ENCODE measurements at regions not wholly inside any gene's neighbourhood (a gene's known extent, or its start where the extent isn't known, plus 50 kb on each side); places are given as distances from the start of the nearest gene placed in this dataset.

DNA sequence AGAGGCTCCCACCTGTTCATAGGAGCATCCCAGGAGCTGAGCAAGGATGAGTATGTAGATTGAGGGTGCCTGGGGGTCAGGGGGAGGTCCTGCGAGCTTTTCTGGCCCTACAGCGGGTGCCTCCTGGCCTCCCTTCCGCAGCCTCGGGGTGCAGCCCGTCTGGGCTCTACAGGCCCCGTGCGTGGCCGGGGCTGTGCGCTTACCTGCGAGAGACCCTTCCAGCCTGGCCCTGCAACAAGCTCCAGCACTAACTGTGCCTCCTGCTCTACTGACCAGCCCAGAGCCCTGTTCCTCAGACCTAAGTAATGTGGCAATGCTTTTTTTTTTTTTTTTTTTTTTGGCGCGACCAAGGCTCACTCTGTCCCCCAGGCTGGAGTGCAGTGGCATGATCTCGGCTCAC lies 1129.1 kb downstream of the BRD1 start:
- no peaks in the 10 kb centered on the region for H3F3A ChIP-seq (replicated peaks; ENCODE audit: low read depth)
- no peaks in the 10 kb centered on the region for H3K27me3 ChIP-seq (ENCODE audit: insufficient read depth)
- no peak overlapping the region for H3K27ac Mint-ChIP-seq
- H3K27me3 Mint-ChIP-seq (ENCODE audit: insufficient read depth, low read depth, poor library complexity): peaks cover 7% of the 10 kb centered on the region
- H4K20me1 ChIP-seq (replicated peaks; ENCODE audit: insufficient read depth): no peaks in the 10 kb centered on the region
- no peak for TF ChIP-seq EZH2phosphoT487 (IDR thresholded peaks at IDR 0.05; ENCODE audit: unreplicated experiment)
- TF ChIP-seq, protein P1, sequence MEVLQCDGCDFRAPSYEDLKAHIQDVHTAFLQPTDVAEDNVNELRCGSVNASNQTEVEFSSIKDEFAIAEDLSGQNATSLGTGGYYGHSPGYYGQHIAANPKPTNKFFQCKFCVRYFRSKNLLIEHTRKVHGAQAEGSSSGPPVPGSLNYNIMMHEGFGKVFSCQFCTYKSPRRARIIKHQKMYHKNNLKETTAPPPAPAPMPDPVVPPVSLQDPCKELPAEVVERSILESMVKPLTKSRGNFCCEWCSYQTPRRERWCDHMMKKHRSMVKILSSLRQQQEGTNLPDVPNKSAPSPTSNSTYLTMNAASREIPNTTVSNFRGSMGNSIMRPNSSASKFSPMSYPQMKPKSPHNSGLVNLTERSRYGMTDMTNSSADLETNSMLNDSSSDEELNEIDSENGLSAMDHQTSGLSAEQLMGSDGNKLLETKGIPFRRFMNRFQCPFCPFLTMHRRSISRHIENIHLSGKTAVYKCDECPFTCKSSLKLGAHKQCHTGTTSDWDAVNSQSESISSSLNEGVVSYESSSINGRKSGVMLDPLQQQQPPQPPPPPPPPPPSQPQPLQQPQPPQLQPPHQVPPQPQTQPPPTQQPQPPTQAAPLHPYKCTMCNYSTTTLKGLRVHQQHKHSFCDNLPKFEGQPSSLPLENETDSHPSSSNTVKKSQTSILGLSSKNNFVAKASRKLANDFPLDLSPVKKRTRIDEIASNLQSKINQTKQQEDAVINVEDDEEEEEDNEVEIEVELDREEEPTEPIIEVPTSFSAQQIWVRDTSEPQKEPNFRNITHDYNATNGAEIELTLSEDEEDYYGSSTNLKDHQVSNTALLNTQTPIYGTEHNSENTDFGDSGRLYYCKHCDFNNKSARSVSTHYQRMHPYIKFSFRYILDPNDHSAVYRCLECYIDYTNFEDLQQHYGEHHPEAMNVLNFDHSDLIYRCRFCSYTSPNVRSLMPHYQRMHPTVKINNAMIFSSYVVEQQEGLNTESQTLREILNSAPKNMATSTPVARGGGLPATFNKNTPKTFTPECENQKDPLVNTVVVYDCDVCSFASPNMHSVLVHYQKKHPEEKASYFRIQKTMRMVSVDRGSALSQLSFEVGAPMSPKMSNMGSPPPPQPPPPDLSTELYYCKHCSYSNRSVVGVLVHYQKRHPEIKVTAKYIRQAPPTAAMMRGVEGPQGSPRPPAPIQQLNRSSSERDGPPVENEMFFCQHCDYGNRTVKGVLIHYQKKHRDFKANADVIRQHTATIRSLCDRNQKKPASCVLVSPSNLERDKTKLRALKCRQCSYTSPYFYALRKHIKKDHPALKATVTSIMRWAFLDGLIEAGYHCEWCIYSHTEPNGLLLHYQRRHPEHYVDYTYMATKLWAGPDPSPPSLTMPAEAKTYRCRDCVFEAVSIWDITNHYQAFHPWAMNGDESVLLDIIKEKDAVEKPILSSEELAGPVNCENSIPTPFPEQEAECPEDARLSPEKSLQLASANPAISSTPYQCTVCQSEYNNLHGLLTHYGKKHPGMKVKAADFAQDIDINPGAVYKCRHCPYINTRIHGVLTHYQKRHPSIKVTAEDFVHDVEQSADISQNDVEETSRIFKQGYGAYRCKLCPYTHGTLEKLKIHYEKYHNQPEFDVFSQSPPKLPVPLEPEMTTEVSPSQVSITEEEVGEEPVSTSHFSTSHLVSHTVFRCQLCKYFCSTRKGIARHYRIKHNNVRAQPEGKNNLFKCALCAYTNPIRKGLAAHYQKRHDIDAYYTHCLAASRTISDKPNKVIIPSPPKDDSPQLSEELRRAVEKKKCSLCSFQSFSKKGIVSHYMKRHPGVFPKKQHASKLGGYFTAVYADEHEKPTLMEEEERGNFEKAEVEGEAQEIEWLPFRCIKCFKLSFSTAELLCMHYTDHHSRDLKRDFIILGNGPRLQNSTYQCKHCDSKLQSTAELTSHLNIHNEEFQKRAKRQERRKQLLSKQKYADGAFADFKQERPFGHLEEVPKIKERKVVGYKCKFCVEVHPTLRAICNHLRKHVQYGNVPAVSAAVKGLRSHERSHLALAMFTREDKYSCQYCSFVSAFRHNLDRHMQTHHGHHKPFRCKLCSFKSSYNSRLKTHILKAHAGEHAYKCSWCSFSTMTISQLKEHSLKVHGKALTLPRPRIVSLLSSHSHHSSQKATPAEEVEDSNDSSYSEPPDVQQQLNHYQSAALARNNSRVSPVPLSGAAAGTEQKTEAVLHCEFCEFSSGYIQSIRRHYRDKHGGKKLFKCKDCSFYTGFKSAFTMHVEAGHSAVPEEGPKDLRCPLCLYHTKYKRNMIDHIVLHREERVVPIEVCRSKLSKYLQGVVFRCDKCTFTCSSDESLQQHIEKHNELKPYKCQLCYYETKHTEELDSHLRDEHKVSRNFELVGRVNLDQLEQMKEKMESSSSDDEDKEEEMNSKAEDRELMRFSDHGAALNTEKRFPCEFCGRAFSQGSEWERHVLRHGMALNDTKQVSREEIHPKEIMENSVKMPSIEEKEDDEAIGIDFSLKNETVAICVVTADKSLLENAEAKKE (CRISPR knock-in tag; IDR thresholded peaks at IDR 0.05): no peak
- no peak for TF ChIP-seq JUNB (IDR thresholded peaks at IDR 0.05; ENCODE audit: unreplicated experiment)
- TF ChIP-seq, protein P2, sequence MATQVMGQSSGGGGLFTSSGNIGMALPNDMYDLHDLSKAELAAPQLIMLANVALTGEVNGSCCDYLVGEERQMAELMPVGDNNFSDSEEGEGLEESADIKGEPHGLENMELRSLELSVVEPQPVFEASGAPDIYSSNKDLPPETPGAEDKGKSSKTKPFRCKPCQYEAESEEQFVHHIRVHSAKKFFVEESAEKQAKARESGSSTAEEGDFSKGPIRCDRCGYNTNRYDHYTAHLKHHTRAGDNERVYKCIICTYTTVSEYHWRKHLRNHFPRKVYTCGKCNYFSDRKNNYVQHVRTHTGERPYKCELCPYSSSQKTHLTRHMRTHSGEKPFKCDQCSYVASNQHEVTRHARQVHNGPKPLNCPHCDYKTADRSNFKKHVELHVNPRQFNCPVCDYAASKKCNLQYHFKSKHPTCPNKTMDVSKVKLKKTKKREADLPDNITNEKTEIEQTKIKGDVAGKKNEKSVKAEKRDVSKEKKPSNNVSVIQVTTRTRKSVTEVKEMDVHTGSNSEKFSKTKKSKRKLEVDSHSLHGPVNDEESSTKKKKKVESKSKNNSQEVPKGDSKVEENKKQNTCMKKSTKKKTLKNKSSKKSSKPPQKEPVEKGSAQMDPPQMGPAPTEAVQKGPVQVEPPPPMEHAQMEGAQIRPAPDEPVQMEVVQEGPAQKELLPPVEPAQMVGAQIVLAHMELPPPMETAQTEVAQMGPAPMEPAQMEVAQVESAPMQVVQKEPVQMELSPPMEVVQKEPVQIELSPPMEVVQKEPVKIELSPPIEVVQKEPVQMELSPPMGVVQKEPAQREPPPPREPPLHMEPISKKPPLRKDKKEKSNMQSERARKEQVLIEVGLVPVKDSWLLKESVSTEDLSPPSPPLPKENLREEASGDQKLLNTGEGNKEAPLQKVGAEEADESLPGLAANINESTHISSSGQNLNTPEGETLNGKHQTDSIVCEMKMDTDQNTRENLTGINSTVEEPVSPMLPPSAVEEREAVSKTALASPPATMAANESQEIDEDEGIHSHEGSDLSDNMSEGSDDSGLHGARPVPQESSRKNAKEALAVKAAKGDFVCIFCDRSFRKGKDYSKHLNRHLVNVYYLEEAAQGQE (IDR thresholded peaks at IDR 0.05; ENCODE audit: unreplicated experiment): no peak
- no peak for TF ChIP-seq CREB1 (CRISPR knock-in tag; IDR thresholded peaks at IDR 0.05; ENCODE audit: low read depth)
- TF ChIP-seq STAT1 (IDR thresholded peaks at IDR 0.05; ENCODE audit: unreplicated experiment): no peak
- TF ChIP-seq NANOG (IDR thresholded peaks at IDR 0.05; ENCODE audit: borderline replicate concordance): no peak
- no peak for TF ChIP-seq EZH2 (IDR thresholded peaks at IDR 0.05; ENCODE audit: low read depth, unreplicated experiment)
- no peak for TF ChIP-seq ZNF331 (CRISPR knock-in tag; IDR thresholded peaks at IDR 0.05; ENCODE audit: low read depth)
- TF ChIP-seq, protein P3, sequence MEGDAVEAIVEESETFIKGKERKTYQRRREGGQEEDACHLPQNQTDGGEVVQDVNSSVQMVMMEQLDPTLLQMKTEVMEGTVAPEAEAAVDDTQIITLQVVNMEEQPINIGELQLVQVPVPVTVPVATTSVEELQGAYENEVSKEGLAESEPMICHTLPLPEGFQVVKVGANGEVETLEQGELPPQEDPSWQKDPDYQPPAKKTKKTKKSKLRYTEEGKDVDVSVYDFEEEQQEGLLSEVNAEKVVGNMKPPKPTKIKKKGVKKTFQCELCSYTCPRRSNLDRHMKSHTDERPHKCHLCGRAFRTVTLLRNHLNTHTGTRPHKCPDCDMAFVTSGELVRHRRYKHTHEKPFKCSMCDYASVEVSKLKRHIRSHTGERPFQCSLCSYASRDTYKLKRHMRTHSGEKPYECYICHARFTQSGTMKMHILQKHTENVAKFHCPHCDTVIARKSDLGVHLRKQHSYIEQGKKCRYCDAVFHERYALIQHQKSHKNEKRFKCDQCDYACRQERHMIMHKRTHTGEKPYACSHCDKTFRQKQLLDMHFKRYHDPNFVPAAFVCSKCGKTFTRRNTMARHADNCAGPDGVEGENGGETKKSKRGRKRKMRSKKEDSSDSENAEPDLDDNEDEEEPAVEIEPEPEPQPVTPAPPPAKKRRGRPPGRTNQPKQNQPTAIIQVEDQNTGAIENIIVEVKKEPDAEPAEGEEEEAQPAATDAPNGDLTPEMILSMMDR (conservative IDR thresholded peaks at IDR 0.05; ENCODE audit: low read depth in 2 of 2): no peak
- TF ChIP-seq POLR2AphosphoS5 (IDR thresholded peaks at IDR 0.05; ENCODE audit: low read depth): no peak
- TF ChIP-seq, protein P4, sequence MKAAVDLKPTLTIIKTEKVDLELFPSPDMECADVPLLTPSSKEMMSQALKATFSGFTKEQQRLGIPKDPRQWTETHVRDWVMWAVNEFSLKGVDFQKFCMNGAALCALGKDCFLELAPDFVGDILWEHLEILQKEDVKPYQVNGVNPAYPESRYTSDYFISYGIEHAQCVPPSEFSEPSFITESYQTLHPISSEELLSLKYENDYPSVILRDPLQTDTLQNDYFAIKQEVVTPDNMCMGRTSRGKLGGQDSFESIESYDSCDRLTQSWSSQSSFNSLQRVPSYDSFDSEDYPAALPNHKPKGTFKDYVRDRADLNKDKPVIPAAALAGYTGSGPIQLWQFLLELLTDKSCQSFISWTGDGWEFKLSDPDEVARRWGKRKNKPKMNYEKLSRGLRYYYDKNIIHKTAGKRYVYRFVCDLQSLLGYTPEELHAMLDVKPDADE (IDR thresholded peaks at IDR 0.05): no peak
- TF ChIP-seq ZNF114 (CRISPR knock-in tag; IDR thresholded peaks at IDR 0.05): no peak
- no peak overlapping the region for H3K4me3 ChIP-seq
- H3K4me2 ChIP-seq: no peak overlapping the region
- H3K9me3 Mint-ChIP-seq: no peaks in the 10 kb centered on the region; the same call in 1 of the 3 replicates
- H3K27ac ChIP-seq (ENCODE audit: low read depth): no peak overlapping the region
- no peaks in the 10 kb centered on the region for H3K36me3 Mint-ChIP-seq (ENCODE audit: low read depth)
- H3K9me2 ChIP-seq (ENCODE audit: insufficient read depth): no peaks in the 10 kb centered on the region
- DNase-seq (ENCODE audit: low spot score) (no peak), ATAC-seq (no peak)
- H3K4me1 Mint-ChIP-seq: peaks cover 5% of the 10 kb centered on the region
- H3K36me3 ChIP-seq (ENCODE audit: insufficient read depth): no peaks in the 10 kb centered on the region
- no peaks in the 10 kb centered on the region for H3K79me2 ChIP-seq (replicated peaks; ENCODE audit: insufficient read depth)
- H2AFZ ChIP-seq: no peak overlapping the region
- H3K4me1 ChIP-seq (ENCODE audit: insufficient read depth): no peaks in the 10 kb centered on the region
- H3K4me3 Mint-ChIP-seq: no peak overlapping the region

All from GM23338 (cell line).